A549 (cell line): ENCODE measurements at regions not wholly inside any gene's neighbourhood (a gene's known extent, or its start where the extent isn't known, plus 50 kb on each side); places are given as distances from the start of the nearest gene placed in this dataset.

Experiments used
- ATAC-seq, 2 experiments: fragments of 200-7000 bp in 1 of 2; fragments of >200 bp in 1 of 2; cut with Nextera tagmentation in 1 of 2; cut with Tn5 transposase in 1 of 2; 3 replicates each; pipeline versions ENCODE4 v1.8.0 to v1.9.1; 2018 to 2020; ENCODE audit warnings: mild to moderate bottlenecking in 1 of 2, moderate library complexity in 1 of 2
- CTCF ChIA-PET: fragments of 300-600 bp; sonication (Branson Sonifier 250); formaldehyde crosslinking; extraction: SDS; loops from one replicate; lab custom pipeline; 2021; ENCODE audit warnings: antibody characterized with exemption, inconsistent platforms; lab: Yijun Ruan, JAX
- POLR2A ChIA-PET: fragments of 350-600 bp; formaldehyde crosslinking; extraction: SDS; loops from one replicate; lab custom pipeline; 2021; ENCODE audit warnings: antibody characterized with exemption, inconsistent platforms; lab: Yijun Ruan, JAX
- DNase-seq, 2 experiments: peaks; one replicate each; pipeline versions ENCODE4 v3.0.0 to v3.0.0-alpha.2; 2011 to 2016; ENCODE audit warnings: low read depth in 1 of 2, low spot score in 1 of 2
- FAIRE-seq: peaks from 2 replicates; lab custom pipeline; 2011; peaks lifted over from hg19 to GRCh38; lab: Jason Lieb, UNC
- H3K27ac ChIP-seq, 2 experiments: fragments of >200 bp; sonication (Bioruptor Twin); formaldehyde crosslinking; 3 replicates each; pipeline ENCODE4 v1.5.1; 2016 to 2017
- H3K4me1 ChIP-seq: fragments of >200 bp; sonication (Bioruptor Twin); formaldehyde crosslinking; 3 replicates; pipeline ENCODE4 v1.6.1; 2016
- H3K4me2 ChIP-seq: fragments of >200 bp; sonication (Bioruptor Twin); formaldehyde crosslinking; 3 replicates; pipeline ENCODE4 v1.6.1; 2016
- H3K4me3 ChIP-seq: fragments of >200 bp; sonication (Bioruptor Twin); formaldehyde crosslinking; 3 replicates; pipeline ENCODE4 v1.5.1; 2016
- H3K9me3 ChIP-seq: fragments of >200 bp; sonication (Bioruptor Twin); formaldehyde crosslinking; 3 replicates; pipeline ENCODE4 v1.6.1; 2016
- BCL3 ChIP-seq: fragments of >200 bp; sonication (Bioruptor Twin); formaldehyde crosslinking; IDR thresholded peaks from 3 replicates; pipeline ENCODE4 v1.6.1; 2016
- CBX8 ChIP-seq: fragments of 200-600 bp; sonication (generic); IDR thresholded peaks from 2 replicates; pipeline ENCODE4 v1.6.1; 2016
- CEBPB ChIP-seq, 2 experiments: fragments of >200 bp in 1 of 2; sonication (Bioruptor Twin) in 1 of 2; formaldehyde crosslinking in 1 of 2; IDR thresholded peaks; 2 replicates each; pipeline ENCODE4 v1.6.1; 2012 to 2016
- EHF ChIP-seq: fragments of 250-450 bp; sonication (Bioruptor Pico); IDR thresholded peaks from 2 replicates; pipeline ENCODE4 v1.5.0; 2020; ENCODE audit warnings: mild to moderate bottlenecking
- ESRRA ChIP-seq: fragments of 150-350 bp; IDR thresholded peaks from 2 replicates; pipeline ENCODE4 v1.6.1; 2014; ENCODE audit warnings: mild to moderate bottlenecking, low read length, borderline replicate concordance
- FOSB ChIP-seq: fragments of 250-450 bp; sonication (Bioruptor Pico); IDR thresholded peaks from 2 replicates; pipeline ENCODE4 v1.5.0; 2020; ENCODE audit warnings: mild to moderate bottlenecking, moderate library complexity
- FOSL2 ChIP-seq, 2 experiments: fragments of 450-650 bp in 1 of 2; fragments of >200 bp in 1 of 2; sonication (Bioruptor Twin) in 1 of 2; formaldehyde crosslinking; IDR thresholded peaks; 2 replicates each; pipeline versions ENCODE4 v1.5.0 to v1.6.1; 2016 to 2020; ENCODE audit warnings: mild to moderate bottlenecking in 1 of 2, moderate library complexity in 1 of 2
- HDAC2 ChIP-seq: fragments of 200-600 bp; sonication (generic); IDR thresholded peaks from 2 replicates; pipeline ENCODE4 v1.6.1; 2016
- HEYL ChIP-seq: fragments of 250-450 bp; sonication (Bioruptor Pico); IDR thresholded peaks from 2 replicates; pipeline ENCODE4 v1.8.0; 2021; ENCODE audit warnings: mild to moderate bottlenecking, moderate library complexity
- HOXB13 ChIP-seq: fragments of 250-450 bp; sonication (Bioruptor Pico); IDR thresholded peaks from 2 replicates; pipeline ENCODE4 v1.5.0; 2020; ENCODE audit warnings: low read depth, mild to moderate bottlenecking, moderate library complexity
- KDM1A ChIP-seq: fragments of 200-600 bp; sonication (generic); IDR thresholded peaks from 2 replicates; pipeline ENCODE4 v1.6.1; 2016; ENCODE audit warnings: low read depth, mild to moderate bottlenecking
- MAX ChIP-seq: IDR thresholded peaks from 2 replicates; pipeline ENCODE4 v1.6.1; 2012
- MYC ChIP-seq: IDR thresholded peaks from 2 replicates; pipeline ENCODE4 v1.6.1; 2012; ENCODE audit warnings: mild to moderate bottlenecking, inconsistent platforms, low read length, improper control_type of control experiment, borderline replicate concordance
- NPAS2 ChIP-seq: fragments of 250-450 bp; sonication (Bioruptor Pico); IDR thresholded peaks from 2 replicates; pipeline ENCODE4 v1.8.0; 2022; ENCODE audit warnings: mild to moderate bottlenecking, moderate library complexity, borderline replicate concordance
- PBX3 ChIP-seq: IDR thresholded peaks from 2 replicates; pipeline ENCODE4 v1.6.1; 2012
- POLR2A ChIP-seq: IDR thresholded peaks from 2 replicates; pipeline ENCODE4 v1.6.1; 2012; ENCODE audit warnings: mild to moderate bottlenecking, low read length
- POLR2AphosphoS2 ChIP-seq: conservative IDR thresholded peaks from 2 replicates; pipeline ENCODE4 v1.6.1; 2012; ENCODE audit warnings: low read length, improper control_type of control experiment, inconsistent platforms
- SMC3 ChIP-seq: fragments of >200 bp; sonication (Bioruptor Twin); formaldehyde crosslinking; IDR thresholded peaks from 3 replicates; pipeline ENCODE4 v1.6.1; 2018; ENCODE audit warnings: inconsistent platforms
- ZNF302 ChIP-seq: fragments of 250-450 bp; sonication (Bioruptor Pico); IDR thresholded peaks from 2 replicates; pipeline ENCODE4 v1.9.0; 2021; ENCODE audit warnings: inconsistent platforms, mild to moderate bottlenecking, moderate library complexity
- ZSCAN20 ChIP-seq: fragments of 250-450 bp; sonication (Bioruptor Pico); IDR thresholded peaks from 2 replicates; pipeline ENCODE4 v1.8.0; 2022; ENCODE audit warnings: mild to moderate bottlenecking, moderate library complexity
- WGBS: methylation state at CpG from one replicate; pipeline ENCODE4 v1.1.6; 2017; ENCODE audit errors: missing lambda C conversion rate; 5-methylcytosine and 5-hydroxymethylcytosine counted together

DNA sequence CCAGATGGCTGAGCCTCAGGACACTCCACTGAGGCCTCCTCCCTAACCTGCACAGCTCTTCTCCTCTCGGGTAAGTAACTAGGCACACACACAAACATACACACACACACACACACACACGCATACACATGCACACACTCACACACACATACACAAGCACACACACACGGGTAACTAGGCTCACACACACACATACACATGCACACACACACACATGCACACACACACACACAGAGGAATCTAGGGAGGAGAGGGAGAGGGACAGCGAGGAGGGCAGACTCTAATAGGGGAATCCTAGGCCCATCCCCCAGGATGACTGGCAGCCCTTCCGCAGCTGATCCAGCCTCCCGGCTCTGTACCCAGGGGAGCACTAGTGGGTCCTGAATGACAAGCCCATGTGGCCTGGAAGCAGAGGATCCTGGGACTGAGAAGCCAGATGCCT, 177.4 kb upstream of the LINGO1 start:
- FAIRE-seq: no peak
- 77% methylated on average over 6 of the region's 6 CpGs for WGBS
- POLR2A ChIA-PET: no interaction called here

GRCh38 chr15:77808581-77809177, 176.0 kb upstream of the LINGO1 start:
- Histone ChIP-seq H3K9me3 (no peaks in the 10 kb centered on the region), H3K27ac (no peak overlapping the region), H3K4me3 (no peak overlapping the region), H3K4me2 (no peak overlapping the region), H3K4me1 (no peaks in the 10 kb centered on the region)
- no peak for ATAC-seq
- WGBS: 82% methylated on average over 8 of the region's 8 CpGs
- POLR2A ChIA-PET: no interaction called here
- TF ChIP-seq ESRRA (no peak), POLR2A (no peak), PBX3 (no peak), KDM1A (no peak)
- CTCF ChIA-PET: interaction anchor here (0.9 to 3.5 kb wide), 5 partner anchors 10 to 175 kb away, joined by 3 to 35 read pairs (median 6); partner anchors contain the start of gene LINGO1
- no peak for FAIRE-seq
- no peak for DNase-seq

More for the DNA sequence above, 177.4 kb upstream of the LINGO1 start:
- H3K4me3 ChIP-seq: no peak overlapping the region
- TF ChIP-seq NPAS2 (CRISPR knock-in tag): no peak
- TF ChIP-seq SMC3: no peak
- no peak for TF ChIP-seq ZNF302 (CRISPR knock-in tag)
- TF ChIP-seq HDAC2: no peak
- no peak for TF ChIP-seq FOSB (CRISPR knock-in tag)
- no peak for TF ChIP-seq BCL3
- TF ChIP-seq HEYL (CRISPR knock-in tag): no peak
- no peak for TF ChIP-seq CEBPB (IDR thresholded peaks at IDR 0.05)
- no peak for TF ChIP-seq POLR2AphosphoS2
- TF ChIP-seq CBX8: no peak
- TF ChIP-seq, all 56 proteins: peak for 0
- Histone ChIP-seq H3K4me2 (no peak overlapping the region), H3K9me3 (no peaks in the 10 kb centered on the region), H3K27ac (no peak overlapping the region), H3K4me1 (no peaks in the 10 kb centered on the region)
- ATAC-seq (no peak; a peak in 1 of 6 replicates), DNase-seq (no peak)
- CTCF ChIA-PET: interaction anchor here (3.0 to 3.5 kb wide), 2 partner anchors 11 kb away, joined by 31 to 35 read pairs; no protein-coding TSS in a partner anchor

DNA sequence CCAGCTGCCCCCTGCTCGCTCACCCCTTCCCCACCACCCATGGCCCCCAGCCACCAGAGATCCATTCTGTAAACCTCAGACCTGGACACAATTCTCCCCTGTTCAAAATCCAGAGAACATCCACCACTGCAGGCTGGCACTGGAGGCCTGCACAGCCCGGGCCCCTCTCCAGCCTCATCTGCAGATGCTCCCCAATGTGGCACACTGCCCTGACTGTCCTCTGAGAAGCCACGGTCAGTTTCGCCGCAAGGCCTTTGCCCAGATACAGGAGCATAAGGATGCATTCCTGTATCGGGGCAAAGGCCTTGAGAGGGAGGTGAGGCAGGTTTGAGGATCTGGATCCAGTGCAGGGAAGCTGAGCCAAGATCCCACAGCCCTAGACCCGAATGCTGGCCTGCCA, 175.4 kb upstream of the LINGO1 start:
- ChIA-PET CTCF (interaction anchor here (0.9 to 3.5 kb wide), 5 partner anchors 9 to 175 kb away, joined by 3 to 35 read pairs (median 6); partner anchors contain the start of gene LINGO1), POLR2A (no interaction called here)
- H3K4me1 ChIP-seq: no peaks in the 10 kb centered on the region
- WGBS: 74% methylated on average over 7 of the region's 7 CpGs
- H3K9me3 ChIP-seq: no peaks in the 10 kb centered on the region
- FAIRE-seq (no peak), DNase-seq (no peak), ATAC-seq (no peak)
- no peak overlapping the region for H3K4me3 ChIP-seq
- H3K4me2 ChIP-seq: no peak overlapping the region
- H3K27ac ChIP-seq: no peak overlapping the region
- TF ChIP-seq HOXB13 (no peak), BCL3 (no peak), ESRRA (no peak), CEBPB (IDR thresholded peaks at IDR 0.05) (no peak), MYC (no peak), PBX3 (no peak), ZSCAN20 (no peak), EHF (CRISPR knock-in tag) (no peak), FOSL2 (IDR thresholded peaks at IDR 0.05) (no peak), FOSL2 (CRISPR knock-in tag; IDR thresholded peaks at IDR 0.05) (no peak), HDAC2 (no peak), MAX (no peak)
